IPS-18a (cell line): ENCODE measurements at regions not wholly inside any gene's neighbourhood (a gene's known extent, or its start where the extent isn't known, plus 50 kb on each side); places are given as distances from the start of the nearest gene placed in this dataset.

Experiments used
- H3K27ac ChIP-seq: one replicate; pipeline ENCODE4 v1.5.1; 2013; ENCODE audit warnings: low read length
- H3K27me3 ChIP-seq: one replicate; pipeline ENCODE4 v1.6.1; 2013; ENCODE audit warnings: mild to moderate bottlenecking, low read length; ENCODE audit not compliant: control insufficient read depth, insufficient read depth
- H3K36me3 ChIP-seq: one replicate; pipeline ENCODE4 v1.6.1; 2013; ENCODE audit warnings: low read depth, low read length; ENCODE audit not compliant: control insufficient read depth
- H3K4me1 ChIP-seq: one replicate; pipeline ENCODE4 v1.6.1; 2013; ENCODE audit warnings: low read depth, low read length; ENCODE audit not compliant: control insufficient read depth
- H3K4me3 ChIP-seq: one replicate; pipeline ENCODE4 v1.5.1; 2013; ENCODE audit warnings: low read length
- H3K9ac ChIP-seq: one replicate; pipeline ENCODE4 v1.6.1; 2013; ENCODE audit warnings: mild to moderate bottlenecking, low read length, moderate library complexity
- H3K9me3 ChIP-seq: one replicate; pipeline ENCODE4 v1.6.1; 2013; ENCODE audit warnings: low read depth, low read length; ENCODE audit not compliant: control insufficient read depth

DNA sequence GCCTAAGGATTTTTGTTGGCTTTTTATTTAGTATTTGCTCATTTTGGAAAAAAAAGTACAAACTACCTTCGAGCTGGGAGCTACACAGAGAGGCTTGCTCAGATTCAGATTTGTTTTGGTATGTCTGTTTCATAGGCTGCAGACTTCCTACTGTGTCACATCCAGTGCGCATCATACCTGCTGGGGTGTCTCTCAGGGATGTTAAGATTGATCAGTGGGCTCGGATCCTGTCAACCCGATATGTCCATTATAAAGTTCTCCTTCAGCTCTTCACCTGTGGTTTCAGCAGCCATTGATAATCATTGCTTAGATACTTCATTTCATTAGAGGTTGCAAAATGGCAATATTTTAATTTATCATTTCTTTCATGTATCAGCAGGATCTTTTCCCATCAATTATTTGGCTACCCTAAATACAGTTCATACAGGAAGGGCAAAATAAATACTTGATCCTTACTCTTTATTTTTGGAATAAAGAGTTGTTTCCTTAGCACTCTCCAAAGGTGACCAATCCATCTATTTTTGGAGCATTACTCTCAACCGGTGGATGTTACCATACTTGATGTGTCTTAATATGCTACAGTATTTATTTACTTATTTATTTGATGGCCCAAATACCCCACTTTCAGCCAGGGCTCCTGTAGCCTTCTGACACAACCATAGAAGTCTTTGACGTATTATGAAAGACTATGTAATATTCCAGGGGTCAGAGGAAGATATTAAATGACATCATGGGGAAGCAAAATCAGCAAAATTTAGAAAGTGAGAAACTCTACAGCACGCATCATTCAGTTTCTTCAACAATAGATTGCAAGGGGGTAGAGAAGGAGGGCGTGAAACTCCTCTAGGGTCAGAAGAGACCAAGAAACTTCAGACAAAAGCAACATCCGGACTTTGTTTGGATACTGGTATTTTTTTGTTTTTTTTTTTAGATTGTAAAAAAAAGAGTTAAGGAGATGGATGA is 55.3 kb upstream of the HNRNPU start:
- Histone ChIP-seq H3K4me3 (peak overlapping the region; percentile 66), H3K27ac (no peak overlapping the region), H3K36me3 (no peaks in the 10 kb centered on the region), H3K27me3 (peaks cover 25% of the 10 kb centered on the region), H3K9ac (no peak overlapping the region), H3K9me3 (no peaks in the 10 kb centered on the region), H3K4me1 (peaks cover 10% of the 10 kb centered on the region)

DNA sequence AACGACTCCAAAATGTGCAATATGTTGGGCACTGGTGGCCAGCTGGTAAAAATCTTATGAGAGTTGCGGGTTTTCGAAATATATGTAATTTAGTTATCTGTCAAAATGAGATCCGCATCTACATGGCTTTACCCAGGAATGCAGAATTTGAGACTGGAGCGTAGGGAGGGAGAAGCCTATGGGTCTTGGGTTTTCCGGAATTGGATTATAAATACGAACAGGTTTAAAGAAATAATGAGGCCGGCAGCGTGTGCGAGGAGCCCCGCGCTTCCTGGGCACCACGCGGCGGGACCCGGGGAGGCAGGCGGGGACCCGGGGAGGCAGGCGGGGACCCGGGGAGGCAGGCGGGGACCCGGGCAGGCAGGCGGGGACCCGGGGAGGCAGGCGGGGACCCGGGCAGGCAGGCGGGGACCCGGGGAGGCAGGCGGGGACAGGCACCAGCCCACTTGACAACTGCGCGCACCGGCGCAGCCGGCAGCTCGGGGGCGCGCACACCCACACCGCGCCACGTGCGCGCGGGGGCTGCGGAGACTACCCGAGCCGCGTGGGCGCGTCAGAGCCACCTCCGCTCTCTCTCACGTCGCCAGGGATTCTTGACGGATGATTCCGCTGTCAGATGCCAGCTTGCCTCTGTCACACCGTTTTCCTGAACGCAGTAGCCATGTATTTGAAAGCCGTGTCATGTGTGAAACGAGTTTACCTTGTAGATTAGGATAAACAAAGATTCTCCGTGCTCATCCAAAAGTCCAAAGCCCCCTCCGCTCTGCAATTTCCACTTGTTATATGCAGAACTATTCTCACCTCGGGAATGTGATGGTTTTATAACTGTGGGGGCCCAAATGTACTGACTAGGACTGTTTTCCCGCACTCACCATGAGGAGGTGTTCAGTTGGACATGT is 54.3 kb upstream of the HNRNPU start:
- peaks cover 10% of the 10 kb centered on the region for H3K4me1 ChIP-seq
- H3K27me3 ChIP-seq = peaks cover 25% of the 10 kb centered on the region
- peak overlapping the region; percentile 66 for H3K4me3 ChIP-seq
- H3K9me3 ChIP-seq = no peaks in the 10 kb centered on the region
- no peak overlapping the region for H3K27ac ChIP-seq
- H3K9ac ChIP-seq = no peak overlapping the region
- no peaks in the 10 kb centered on the region for H3K36me3 ChIP-seq

DNA sequence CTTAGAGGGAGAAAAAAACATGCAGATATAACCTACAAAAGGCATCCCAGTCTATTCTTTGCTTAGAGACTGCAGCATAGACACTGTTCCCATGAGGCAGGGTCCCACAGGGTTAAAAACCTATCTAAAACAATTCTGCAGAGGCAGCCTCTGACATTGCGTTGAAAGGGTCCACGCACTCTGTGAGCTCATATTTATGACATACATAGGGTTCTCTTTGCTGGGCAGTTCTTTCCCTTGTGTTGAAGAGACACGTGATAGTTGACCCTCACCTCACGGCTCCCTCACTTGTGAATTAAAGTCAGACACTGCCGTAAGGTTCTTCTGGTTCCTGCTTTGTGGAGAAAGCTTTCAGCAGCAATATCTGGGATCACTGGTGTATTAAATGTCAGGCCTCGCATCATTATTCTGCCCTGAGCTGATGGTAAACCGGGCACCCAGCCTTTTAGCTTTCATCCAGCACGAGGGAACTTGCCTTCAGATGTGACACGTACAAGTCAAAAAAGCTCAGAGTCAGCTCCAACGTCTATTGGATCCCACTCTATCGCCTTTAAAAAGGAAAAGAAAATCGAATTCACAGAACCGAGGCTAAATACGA is 52.8 kb upstream of the HNRNPU start:
- Histone ChIP-seq H3K36me3 (no peaks in the 10 kb centered on the region), H3K9ac (no peak overlapping the region), H3K27me3 (peaks cover 25% of the 10 kb centered on the region), H3K4me3 (no peak overlapping the region), H3K27ac (no peak overlapping the region), H3K9me3 (no peaks in the 10 kb centered on the region), H3K4me1 (peaks cover 10% of the 10 kb centered on the region)

DNA sequence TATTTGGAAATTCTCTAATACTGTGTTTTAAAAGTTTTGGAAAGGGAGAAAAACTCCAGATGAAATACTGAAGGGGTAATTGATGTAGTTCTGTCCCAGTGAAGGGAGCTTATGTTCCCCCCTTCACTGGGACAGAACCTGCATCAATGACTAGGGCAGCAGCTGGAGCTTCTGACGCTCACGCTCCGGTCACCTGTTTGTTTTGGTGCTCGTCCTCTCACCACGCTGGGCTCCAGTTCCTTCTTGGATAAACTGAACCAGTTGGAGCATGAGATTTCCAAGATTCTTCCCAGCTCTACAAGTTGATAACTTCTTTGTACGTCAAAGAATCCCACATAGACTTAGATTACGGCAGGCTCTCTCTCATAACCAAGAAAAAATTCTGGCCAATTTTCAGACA is 51.4 kb upstream of the HNRNPU start:
- peaks cover 25% of the 10 kb centered on the region for H3K27me3 ChIP-seq
- no peak overlapping the region for H3K27ac ChIP-seq
- H3K9me3 ChIP-seq = no peaks in the 10 kb centered on the region
- peaks cover 5% of the 10 kb centered on the region for H3K4me1 ChIP-seq
- H3K36me3 ChIP-seq = no peaks in the 10 kb centered on the region
- H3K4me3 ChIP-seq = no peak overlapping the region
- no peak overlapping the region for H3K9ac ChIP-seq

DNA sequence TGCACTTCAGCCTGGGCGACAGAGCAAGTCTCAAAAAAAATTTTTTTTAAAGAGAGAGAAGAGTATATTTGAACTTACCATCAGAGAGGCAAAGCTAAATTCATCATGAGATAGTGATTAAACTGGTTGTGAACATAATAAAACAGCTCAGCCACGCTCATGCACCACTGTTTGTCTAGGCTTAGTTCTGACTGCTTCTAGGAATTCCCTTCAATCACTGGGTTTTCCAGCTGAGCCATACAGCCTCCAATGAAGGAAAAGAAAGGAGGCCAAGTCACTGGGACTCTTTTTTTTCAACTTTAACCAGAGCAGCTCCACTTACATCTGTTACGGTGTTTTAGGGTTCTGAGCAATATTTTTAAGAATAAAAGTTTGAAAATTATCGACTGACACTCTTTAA is 50.4 kb upstream of the HNRNPU start:
- Histone ChIP-seq H3K36me3 (no peaks in the 10 kb centered on the region), H3K9ac (no peak overlapping the region), H3K4me3 (no peak overlapping the region), H3K9me3 (no peaks in the 10 kb centered on the region), H3K27me3 (peaks cover 22% of the 10 kb centered on the region), H3K27ac (no peak overlapping the region), H3K4me1 (peaks cover 5% of the 10 kb centered on the region)
